ENCODE measurements at regions not wholly inside any gene's neighbourhood (a gene's known extent, or its start where the extent isn't known, plus 50 kb on each side); places are given as distances from the start of the nearest gene placed in this dataset.
"Not testable (repeated sequence)": the region's sequence is repeated elsewhere in the genome, so short reads cannot be mapped to it uniquely, and the experiment has no call there.

DNA sequence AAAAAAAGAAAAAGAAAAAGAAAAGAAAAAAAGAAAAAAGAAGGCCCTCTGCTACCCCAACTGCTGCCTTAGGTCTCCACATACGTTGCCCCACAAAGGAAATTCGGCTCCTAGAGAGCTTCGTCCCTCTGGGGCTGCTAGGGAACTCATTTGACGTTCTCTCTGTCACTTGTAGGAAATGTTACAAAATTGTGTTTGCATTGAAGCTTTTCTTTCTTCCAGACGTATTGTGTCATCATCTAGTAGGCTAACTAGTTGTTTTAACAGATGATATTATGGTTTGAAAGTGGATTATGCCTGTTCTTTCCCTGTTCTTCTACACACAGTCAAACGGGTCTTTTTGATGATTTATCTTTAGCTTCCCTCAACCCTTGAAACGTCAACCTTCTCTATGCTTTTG lies 125.3 kb downstream of the BDH1 start:
- DNase-seq = no peak

DNA sequence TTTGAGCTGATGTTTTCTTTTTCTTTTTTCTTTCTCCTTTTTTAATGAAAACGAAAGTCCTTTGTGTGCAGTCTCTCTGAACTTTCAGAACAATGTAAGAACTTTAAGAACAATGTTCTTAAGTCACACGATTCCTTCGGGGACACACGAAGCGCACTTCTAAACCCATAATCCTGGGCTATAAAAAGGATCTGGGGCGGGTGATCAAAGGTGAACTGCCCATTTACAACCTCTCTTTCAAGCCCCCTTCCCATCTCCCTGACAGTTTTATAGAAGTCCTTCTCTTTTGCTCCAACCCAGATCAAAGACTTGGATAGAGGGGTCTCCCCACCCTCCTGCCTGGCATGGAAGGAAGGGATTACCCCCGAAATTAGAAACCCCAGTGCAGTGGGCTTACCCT lies 126.8 kb downstream of the BDH1 start:
- DNase-seq = no peak

DNA sequence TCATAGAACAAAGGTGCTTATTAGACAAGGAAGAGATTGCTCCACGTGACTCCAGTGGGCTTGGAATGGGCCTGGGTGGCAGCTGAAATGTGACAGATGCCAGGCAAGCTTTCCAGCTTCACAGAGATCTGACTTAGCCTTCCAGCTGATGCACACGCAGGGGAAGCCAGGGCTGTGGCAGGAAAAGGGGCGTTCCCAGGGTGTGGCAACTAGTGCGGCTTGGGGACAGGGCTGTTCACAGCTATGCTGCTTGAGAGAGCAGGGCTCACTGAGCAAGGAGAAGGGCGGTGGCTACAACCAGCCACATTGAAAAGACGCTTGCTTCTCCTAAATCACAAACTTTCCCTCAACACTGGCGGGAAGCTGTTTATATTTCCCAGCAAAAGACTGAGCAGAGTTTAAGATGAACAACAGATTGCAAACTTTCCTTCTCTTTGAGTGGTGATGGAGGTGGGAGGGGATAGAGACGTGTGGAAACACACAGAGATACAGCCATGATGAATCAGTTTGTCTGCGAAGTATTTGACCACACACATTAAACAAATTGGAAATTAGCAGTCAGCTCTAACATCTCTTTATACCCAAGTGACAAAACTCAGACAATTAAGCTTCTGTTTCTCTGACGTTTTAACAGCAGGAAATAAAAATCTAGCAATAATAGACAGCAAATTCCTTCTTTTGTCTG lies 127.5 kb downstream of the BDH1 start:
- no peak for DNase-seq

DNA sequence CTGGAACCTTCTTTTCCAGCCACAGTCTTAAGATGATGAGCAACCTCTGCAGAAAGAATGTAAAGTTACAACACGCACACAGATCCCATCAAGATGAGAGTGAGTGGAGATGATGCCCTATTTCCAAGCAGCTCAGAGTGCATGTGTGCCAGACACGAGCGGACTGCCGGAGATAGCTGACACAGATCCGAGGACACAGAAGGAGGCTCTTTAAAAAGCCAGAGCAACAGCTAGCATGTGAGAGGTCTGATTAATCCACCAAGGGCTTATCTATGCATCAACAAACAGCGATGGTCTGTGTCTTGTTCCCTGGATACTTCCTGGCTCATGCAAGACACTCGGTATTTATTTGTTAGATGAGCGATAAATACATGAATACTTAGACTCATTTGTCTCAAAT lies 128.6 kb upstream of the DLG1 start:
- no peak for DNase-seq

DNA sequence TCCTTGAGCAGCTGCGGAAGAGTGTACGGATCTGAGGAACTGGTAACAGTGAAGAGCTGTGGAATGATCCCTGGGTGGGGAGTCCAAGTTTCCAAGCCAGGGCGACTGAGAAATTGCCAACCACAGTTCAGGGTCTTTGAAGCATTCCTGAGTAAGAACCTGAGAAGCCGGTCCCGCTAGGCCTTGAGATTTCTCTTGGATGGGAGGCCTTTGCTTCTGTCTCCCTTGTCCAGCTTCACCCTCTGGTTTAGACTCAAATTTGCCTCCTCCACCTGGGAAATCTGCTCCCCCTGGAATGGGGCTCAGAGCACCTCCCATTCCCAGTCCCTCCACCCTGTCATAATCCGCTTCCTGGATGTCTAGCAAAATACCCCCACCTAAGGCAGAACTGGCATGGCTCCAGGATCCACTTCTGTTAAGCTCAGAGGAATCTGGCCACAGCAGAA lies 127.7 kb upstream of the DLG1 start:
- DNase-seq = no peak

DNA sequence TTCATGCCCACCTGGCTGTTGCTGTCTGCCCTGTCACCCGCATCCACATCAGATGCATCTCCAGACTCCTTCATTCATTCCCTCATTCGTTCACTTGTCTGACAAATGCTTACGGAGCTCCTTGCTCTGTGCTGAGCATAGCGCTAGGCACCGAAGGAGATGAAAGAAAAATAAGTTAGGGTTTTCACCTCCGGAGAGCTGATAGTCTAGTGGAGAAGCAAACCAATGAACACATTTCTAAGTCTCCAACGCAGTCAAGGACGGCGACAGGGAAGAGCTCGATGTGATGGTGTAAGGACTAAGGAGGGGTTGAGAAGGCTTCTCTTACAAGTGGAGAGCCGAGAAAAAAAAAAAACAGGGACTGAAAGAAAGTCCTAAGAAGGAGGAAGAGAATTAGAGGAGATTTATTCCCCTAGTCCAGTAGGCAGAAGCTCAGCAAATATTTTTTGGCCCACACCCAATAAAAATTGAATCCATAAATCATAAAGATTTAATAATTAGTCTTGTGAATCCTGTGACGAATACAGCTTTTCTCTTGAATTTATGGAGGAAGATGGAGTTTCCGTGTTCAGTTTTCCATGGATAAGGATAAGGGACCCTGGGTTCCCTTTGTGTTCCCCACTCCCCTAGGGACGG lies 127.2 kb upstream of the DLG1 start:
- DNase-seq = no peak

DNA sequence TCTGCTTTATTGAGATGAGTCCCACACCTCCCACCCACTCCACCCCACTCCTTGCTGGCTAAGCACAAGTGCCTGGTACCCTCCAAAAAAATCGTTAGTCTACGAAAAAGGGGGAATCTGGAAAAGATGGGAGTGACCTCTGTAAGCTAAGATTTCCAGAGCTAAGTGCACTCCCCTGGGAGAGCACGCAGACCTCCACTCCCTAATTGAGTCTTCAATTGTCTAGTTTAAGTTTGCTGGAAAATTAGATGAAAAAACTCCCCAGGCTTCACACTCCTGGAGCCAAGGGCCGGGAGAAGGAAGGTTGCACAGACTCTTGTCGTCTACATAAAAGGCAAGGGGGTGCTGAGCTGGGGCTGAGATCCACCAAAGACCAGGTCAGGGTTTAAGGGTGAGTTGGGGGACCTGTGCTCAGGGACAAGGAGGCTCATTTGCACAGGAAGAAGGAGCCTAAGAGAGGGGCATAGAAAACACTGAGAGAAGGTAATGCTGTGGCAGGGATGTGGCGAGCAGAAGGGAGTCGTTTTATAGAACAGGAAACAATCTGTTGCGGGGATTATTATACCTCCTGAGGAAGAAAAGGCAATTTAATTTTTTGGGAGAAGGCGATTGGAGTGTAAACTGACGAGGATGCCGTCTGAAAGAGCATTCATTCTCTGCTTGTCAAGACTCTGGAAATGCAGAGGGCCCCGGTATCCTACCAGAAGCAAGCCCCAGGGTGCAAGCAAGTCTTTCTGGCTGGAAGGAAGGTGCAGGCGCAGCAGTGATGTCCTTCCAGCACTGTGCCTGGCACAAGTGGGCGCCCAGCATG lies 126.5 kb upstream of the DLG1 start:
- DNase-seq = no peak

DNA sequence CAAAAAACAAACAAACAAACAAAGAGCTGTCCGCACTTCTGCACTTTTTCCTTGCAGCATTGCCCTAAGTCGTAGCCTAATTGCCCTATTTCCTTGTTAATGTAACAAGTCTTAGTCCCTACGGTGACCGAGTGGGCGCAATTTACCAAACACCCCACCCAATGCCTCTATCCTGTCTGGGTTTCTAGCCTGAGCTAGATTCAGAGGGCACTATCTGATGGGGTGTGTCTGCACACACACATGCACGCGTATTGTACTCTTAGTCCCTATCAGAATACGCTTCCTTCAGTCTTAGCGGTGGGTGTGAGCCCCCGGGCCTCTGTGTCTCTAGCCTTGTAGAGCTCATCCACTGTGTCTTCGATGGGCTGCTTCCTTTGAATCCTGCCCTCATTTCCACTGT lies 125.9 kb upstream of the DLG1 start:
- DNase-seq = no peak

DNA sequence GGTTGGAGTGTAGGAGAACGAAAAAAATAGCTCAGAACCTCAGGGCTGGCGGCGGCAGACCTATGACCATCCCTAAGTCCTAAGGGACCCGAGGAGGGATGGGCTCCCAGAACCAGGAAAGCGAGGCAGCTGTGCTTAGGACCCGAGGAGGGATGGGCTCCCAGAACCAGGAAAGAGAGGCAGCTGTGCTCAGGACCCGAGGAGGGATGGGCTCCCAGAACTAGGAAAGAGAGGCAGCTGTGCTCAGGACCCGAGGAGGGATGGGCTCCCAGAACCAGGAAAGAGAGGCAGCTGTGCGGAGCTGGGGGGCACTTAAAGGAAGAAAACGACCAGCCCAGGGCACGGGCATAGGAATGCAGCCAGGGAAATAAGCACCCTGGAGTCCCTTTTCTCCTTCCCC lies 125.0 kb upstream of the DLG1 start:
- DNase-seq = no peak

DNA sequence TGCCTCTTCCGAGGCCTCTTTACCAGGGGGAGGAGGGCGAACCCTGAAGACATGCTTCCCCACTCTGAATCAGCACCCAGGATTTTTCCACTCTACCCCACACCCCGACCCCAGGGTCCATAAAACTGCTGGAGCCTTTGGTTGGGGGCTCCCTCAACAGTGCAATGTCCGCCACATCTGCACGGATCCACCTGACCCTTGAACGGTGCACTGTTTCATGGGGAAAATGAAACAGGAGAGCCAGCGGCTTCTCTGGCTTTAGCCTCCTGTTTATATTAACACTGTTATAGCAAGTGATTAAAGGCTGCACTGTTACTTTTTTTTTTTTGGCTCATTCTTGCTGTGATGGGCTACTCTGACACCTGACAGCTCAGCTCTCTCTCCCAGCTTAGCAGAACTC lies 124.1 kb upstream of the DLG1 start:
- DNase-seq = no peak

DNA sequence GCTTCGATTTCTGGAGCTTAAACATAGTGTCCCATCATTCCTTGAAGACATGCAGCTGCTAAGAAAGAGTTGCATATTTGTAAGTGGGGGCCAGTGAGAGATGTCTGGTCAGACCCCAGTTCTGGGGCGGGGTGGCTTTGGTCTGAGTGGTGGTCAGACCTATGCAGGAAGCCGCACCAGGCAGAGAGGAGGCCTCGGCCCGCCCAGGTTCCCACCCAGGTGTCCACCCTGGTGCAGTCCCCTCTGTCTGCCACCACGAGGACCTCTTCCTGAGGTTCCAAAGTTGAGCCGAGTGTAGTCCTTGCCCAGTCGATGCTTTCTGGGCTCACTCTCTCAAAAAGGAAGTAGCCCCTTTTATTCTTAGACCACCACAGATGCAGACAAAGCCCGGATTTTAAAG lies 122.6 kb upstream of the DLG1 start:
- no peak for DNase-seq

DNA sequence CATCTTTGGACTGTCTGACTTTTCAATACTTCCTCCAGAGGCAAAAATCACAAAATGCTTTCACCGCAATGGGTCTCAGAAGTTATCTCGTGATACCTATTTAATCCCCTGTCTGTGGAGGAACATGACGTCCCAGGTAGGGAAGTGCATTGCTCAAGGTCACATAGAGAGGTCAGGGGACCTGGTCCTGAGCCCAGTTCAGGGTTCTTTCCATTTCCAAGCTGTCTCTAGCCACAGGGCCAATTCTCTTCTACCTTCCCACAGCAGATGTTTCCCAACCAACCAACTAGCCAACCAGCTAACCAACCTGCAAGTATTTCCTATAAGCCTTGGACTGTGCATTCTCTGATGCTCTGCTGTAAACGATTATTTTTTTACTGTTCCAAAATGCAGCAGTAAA lies 122.2 kb upstream of the DLG1 start:
- no peak for DNase-seq

DNA sequence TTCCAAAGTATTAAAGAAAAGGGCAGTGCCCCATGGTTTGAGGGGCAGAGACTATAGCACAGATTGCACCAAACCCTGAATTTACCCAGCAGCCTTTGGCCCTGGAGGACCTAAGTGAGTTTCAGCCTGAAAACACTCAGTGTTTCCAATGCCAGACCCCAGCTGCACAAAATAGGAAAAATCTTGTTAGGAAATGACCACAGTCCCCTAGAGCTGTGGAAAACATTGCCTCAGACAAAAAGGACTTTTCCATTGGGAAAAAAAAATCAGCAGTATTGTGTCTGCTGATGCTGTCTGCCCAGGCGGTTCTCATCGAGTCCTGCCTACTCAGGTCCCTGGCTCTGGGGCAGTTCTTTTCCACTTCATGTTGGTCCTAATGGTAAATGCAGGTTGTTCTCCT lies 121.7 kb upstream of the DLG1 start:
- no peak for DNase-seq

DNA sequence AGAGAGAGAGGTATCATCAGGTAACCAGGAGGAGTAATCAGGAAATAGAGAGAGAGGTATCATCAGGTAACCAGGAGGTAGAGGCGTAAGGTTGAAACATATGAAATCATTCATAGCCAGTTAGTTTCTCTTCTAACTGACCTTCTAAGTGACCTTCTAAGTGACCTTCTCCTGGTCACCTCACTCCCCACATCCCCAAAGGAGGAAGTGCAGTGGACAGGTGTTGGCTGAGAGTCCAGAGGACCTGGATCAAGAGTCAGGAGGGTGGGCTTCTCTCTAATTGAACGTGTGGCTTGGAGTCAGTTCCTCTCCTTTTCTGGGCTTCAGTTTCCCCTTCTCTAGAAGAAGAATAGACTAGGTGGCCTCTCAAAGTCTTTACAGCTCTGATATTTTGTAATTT lies 121.3 kb upstream of the DLG1 start:
- no peak for DNase-seq

DNA sequence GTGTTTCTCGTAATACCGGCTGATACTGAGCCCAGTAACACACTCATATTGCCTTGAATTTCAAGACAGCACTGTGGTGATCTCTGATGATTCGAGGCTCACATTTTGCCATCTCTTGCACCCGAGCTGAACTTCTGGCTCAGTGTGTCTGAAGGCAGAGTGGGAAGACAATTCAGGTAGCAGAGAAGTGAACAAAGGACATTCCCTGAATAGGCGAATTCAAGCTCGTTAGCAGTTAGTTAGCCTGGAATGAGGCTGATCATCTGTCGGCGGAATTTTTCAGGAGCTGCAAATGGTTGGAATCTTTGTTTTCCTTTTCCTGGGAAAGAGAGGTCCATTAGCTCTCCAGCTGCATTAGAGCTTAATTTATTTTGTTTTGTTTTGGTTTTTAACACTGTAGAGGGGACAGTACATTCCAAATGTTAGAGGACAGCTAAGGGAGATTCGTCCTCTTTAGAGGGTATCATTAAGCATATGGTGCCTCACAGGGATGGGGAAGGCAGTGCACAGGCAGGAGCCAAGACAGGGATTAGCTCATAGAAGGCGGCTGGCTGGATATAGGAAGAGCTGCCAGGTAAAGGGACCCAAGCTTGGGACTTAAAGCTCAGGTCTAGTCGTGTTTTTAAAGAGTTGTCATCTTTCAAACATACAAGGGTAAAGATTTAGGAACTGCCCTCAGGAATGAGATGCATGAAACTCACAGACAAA lies 119.7 kb upstream of the DLG1 start:
- DNase-seq = no peak

DNA sequence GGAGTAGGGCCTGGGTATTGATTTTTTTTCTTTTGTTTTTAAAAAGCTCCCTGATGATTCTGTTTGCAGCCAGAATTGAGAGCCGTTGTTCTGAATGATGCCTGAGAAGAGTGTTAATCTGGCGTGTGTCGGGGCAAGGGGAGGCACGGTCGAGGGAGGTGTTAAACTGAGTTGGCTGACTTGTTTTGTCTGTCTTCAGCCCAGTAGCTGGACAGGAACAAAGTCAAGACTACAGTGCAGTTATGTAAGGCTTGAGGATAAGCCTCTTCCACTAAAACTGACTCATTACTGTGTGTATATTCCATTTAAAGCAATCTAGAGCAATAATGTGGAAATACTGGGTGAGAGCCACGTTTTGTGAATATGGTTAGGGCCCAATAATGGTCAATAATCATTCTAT lies 119.0 kb upstream of the DLG1 start:
- no peak for DNase-seq

DNA sequence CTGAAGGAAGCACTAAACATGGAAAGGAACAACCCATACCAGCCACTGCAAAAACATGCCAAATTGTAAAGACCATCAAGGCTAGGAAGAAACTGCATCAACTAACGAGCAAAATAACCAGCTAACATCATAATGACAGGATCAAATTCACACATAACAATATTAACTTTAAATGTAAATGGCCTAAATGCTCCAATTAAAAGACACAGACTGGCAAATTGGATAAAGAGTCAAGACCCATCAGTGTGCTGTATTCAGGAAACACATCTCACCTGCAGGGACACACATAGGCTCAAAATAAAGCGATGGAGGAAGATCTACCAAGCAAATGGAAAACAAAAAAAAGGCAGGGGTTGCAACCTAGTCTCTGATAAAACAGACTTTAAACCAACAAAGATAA lies 113.5 kb upstream of the DLG1 start:
- not testable (repeated sequence) for DNase-seq

DNA sequence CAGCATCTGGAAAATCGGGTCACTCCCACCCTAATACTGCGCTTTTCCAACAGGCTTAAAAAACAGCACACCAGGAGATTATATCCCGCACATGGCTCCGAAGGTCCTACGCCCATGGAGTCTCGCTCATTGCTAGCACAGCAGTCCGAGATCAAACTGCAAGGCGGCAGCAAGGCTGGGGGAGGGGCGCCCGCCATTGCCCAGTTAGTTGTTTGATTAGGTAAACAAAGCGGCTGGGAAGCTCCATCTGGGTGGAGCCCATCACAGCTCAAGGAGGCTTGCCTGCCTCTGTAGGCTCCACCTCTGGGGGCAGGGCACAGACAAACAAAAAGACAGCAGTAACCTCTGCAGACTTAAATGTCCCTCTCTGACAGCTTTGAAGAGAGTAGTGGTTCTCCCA lies 111.8 kb upstream of the DLG1 start:
- not testable (repeated sequence) for DNase-seq

DNA sequence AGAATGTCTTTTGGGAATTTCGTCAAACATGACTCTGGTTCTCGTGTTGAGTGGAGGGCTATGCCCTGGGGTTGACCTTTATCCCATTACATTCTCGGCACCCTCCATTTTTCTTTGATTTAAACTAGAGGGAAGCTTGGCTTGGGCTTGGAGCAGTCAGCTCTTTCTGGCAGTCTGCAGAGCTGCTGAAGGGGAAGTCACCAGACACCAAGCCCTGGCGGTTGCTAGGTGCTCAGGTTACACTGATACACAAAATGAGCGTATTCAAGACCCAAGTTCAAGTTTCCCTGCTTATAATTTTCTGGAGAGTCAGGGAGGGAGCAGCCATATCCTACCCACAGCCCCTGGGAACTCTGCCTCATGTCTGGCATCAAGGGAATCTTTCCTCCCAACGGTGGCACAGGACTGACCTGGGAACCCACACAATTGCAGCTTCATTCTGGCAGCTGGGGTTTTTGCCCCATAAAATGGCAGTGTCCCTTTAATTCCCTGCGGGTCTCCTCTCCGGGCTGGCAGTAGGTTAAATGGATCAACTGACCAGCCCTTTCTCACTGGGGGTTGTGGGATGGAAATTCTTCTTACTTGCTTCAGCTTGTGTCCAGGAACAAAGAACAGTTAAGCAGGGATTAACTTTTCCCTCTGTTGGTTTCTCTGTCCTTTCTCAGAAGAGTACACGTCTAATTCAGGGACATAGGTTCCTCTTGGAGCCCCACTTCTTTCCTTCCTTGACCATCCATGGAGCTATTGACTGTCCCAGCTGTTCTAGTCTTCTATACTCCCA lies 110.0 kb upstream of the DLG1 start:
- DNase-seq = no peak

DNA sequence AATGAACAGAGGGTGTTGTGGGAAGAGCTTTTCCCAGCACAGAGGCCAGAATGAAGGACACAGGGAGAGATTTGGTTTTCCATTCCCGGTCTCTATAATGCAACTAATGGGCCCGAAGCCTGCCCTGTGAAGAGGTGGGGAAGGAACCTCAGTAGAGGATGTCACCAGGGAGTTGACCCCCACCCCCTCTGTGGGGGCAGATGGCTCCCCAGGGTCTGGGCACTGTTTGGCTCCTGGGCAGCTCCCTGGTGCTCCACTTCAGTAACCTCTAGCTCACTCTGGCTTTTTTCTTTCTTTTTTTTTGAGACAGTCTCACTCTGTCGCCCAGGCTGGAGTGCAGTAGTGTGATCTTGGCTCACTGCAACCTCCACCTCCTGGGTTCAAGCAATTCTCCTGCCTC lies 109.1 kb upstream of the DLG1 start:
- no peak for DNase-seq

DNA sequence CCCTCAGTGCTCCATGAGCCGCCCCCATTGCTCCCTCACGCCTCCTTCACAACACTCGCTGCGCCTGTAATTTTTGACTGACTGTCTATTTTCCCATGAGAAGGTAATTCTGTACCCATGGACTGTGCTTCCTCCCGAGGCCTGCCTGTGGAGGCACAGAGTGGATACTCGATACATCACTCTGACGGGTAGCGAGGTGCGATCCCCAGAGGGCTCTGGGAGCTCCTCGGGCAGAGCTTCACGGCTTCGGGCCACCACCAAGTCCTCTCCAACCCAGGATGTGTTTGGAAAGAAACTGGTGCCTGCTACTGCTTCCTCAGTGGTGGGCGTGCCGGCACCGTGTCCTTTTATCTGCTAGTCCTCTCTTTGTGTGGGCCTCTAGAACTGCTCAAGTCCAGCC lies 108.6 kb upstream of the DLG1 start:
- DNase-seq = no peak

DNA sequence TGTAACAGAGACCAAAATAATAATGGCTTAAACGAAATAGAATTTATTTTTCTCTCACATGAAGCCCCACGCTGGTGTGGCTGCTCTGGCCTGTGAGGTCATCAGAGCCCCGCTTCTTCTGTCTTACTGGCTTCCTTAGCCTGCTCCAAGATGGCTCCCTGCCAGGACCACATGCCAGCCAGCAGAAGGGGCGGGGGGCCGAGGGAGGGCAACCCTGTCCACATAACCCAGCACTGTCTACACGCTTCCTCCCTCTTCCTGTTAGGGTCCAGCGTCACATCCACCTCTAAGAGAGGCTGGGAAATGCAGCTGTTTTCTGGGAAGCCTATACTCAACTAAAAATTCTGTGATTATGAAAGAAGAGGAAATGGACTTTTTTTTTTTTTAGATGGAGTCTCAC lies 107.9 kb upstream of the DLG1 start:
- no peak for DNase-seq

DNA sequence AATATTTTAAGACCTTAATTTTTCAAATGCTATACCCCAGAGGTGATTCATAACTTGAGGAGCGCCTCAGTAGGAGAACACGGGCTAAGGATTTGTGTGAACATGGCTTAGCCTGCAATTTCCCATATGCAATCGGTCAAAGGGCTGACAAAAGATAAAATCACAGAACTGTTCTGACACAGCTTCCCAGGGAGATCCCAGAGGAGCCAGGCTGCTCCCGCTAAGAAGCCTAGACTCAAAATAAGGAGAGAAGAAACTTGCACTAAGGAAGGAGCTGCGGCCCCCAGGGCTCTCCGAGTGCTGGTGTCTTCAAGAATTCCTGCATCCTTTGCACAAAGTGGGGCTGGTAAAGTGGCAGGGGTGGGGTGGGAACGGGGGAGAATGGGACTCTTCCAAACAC lies 106.3 kb upstream of the DLG1 start:
- no peak for DNase-seq
